C4-2B (cell line): ENCODE measurements at regions not wholly inside any gene's neighbourhood (a gene's known extent, or its start where the extent isn't known, plus 50 kb on each side); places are given as distances from the start of the nearest gene placed in this dataset.

Experiments used
- CTCF ChIP-seq: fragments of 450-650 bp; conservative IDR thresholded peaks from 2 replicates; pipeline ENCODE4 v1.5.1; 2017; ENCODE audit warnings: mild to moderate bottlenecking
- ZFX ChIP-seq: fragments of 450-650 bp; IDR thresholded peaks from 2 replicates; pipeline ENCODE4 v1.6.1; 2017

DNA sequence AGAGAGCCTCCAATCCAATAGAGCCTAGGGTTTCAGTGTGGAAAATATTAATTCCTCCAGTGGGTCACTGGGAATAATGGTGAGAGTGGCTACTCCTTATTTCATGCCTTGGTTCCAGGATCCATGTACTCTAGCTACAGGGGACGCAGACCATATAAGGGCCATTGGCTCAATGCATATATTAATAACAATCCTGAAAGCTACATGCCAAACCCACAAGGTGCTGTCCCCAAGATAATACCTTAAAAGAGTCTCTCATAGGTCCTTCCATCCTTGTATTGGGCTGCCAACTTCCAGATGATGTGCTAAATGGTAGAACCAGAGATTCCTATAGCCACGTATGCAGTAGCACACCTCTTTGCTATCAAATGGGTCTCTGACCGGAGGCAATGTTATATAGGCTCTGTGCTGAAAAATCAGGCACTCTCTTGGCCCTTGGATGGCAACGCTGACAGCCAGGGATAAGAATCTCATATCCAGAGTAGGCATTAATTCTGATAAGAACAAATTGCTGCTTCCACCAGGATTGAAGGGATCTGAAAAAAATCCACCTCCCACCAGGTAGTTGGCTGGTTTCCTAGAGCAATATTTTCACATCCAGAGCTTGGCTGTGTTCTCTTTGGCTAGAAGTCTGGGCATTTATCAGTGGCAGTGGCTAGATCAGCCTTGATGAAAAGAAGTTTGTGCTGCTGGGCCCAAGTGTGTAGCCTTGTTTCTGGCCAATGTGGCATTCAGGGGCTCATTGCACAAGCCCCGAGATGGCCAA is 218.1 kb upstream of the MGAT5 start:
- TF ChIP-seq CTCF (no peak), ZFX (no peak)
